HEK293 (cell line): ENCODE measurements at regions not wholly inside any gene's neighbourhood (a gene's known extent, or its start where the extent isn't known, plus 50 kb on each side); places are given as distances from the start of the nearest gene placed in this dataset.

Experiments used
- CTCF ChIA-PET: fragments of 350-600 bp; formaldehyde crosslinking; extraction: SDS; loops from one replicate; lab custom pipeline; 2021; ENCODE audit warnings: antibody characterized with exemption; lab: Yijun Ruan, JAX
- POLR2A ChIA-PET: fragments of 300-600 bp; formaldehyde crosslinking; extraction: SDS; loops from one replicate; lab custom pipeline; 2020; ENCODE audit warnings: antibody characterized with exemption, inconsistent platforms; lab: Yijun Ruan, JAX
- H3K27ac ChIP-seq: fragments of 200-500 bp; sonication (Bioruptor generic); 2 replicates; pipeline ENCODE4 v1.5.1; 2014; ENCODE audit warnings: low read depth, low read length, control low read depth, inconsistent platforms; ENCODE audit errors: extremely low read depth
- H3K36me3 ChIP-seq, 2 experiments: fragments of 200-500 bp in 1 of 2; sonication (Bioruptor generic) in 1 of 2; 1 replicate in 1 of 2; 2 replicates in 1 of 2; pipeline ENCODE4 v1.5.1; 2014 to 2017; ENCODE audit warnings: inconsistent platforms in 2 of 2, low read length in 2 of 2; ENCODE audit not compliant: control insufficient read depth in 2 of 2, insufficient read depth in 1 of 2
- H3K4me1 ChIP-seq: fragments of 200-500 bp; sonication (Bioruptor generic); 2 replicates; pipeline ENCODE4 v1.5.1; 2014; ENCODE audit warnings: mild to moderate bottlenecking, low read length, inconsistent platforms; ENCODE audit not compliant: control insufficient read depth, insufficient read depth
- H3K4me3 ChIP-seq: 2 replicates; pipeline ENCODE4 v1.5.1; 2011; ENCODE audit warnings: low read depth, mild to moderate bottlenecking, control low read depth, low read length, moderate library complexity
- H3K9me3 ChIP-seq: fragments of 200-500 bp; sonication (Bioruptor generic); 2 replicates; pipeline ENCODE4 v1.5.1; 2014; ENCODE audit warnings: low read depth, low read length, inconsistent platforms; ENCODE audit not compliant: control insufficient read depth, insufficient read depth
- GFI1B ChIP-seq: fragments of 450-650 bp; formaldehyde crosslinking; IDR thresholded peaks from 2 replicates; pipeline ENCODE4 v1.5.1; 2016; ENCODE audit warnings: missing biosample characterization, missing genetic modification characterization
- HOXA7 ChIP-seq: sonication (generic); formaldehyde crosslinking; IDR thresholded peaks from 2 replicates; pipeline ENCODE4 v1.8.1; 2022; ENCODE audit warnings: missing genetic modification reagents, borderline replicate concordance
- SP3 ChIP-seq: fragments of 450-650 bp; formaldehyde crosslinking; IDR thresholded peaks from 2 replicates; pipeline ENCODE4 v1.5.1; 2016; ENCODE audit warnings: missing biosample characterization, missing genetic modification characterization
- ZBTB1 ChIP-seq: fragments of 450-650 bp; formaldehyde crosslinking; IDR thresholded peaks from 2 replicates; pipeline ENCODE4 v1.5.1; 2016; ENCODE audit warnings: missing biosample characterization, missing genetic modification characterization
- ZBTB8A ChIP-seq: fragments of 450-650 bp; formaldehyde crosslinking; IDR thresholded peaks from 2 replicates; pipeline ENCODE4 v1.5.1; 2016; ENCODE audit warnings: missing biosample characterization, missing genetic modification characterization
- ZFP41 ChIP-seq: fragments of 450-650 bp; formaldehyde crosslinking; IDR thresholded peaks from 2 replicates; pipeline ENCODE4 v1.5.1; 2016; ENCODE audit warnings: missing biosample characterization, missing genetic modification characterization, borderline replicate concordance
- ZNF114 ChIP-seq: fragments of 450-650 bp; formaldehyde crosslinking; IDR thresholded peaks from 2 replicates; pipeline ENCODE4 v1.5.0; 2017; ENCODE audit warnings: missing biosample characterization, missing genetic modification characterization
- ZNF155 ChIP-seq: fragments of 450-650 bp; formaldehyde crosslinking; IDR thresholded peaks from 2 replicates; pipeline ENCODE4 v1.5.1; 2016; ENCODE audit warnings: missing biosample characterization, missing genetic modification characterization
- ZNF202 ChIP-seq: fragments of 450-650 bp; formaldehyde crosslinking; IDR thresholded peaks from 2 replicates; pipeline ENCODE4 v1.5.1; 2016; ENCODE audit warnings: missing biosample characterization, missing genetic modification characterization, borderline replicate concordance
- ZNF221 ChIP-seq: fragments of 450-650 bp; formaldehyde crosslinking; IDR thresholded peaks from 2 replicates; pipeline ENCODE4 v1.5.1; 2017; ENCODE audit warnings: missing biosample characterization, missing genetic modification characterization, borderline replicate concordance
- ZNF398 ChIP-seq: fragments of 450-650 bp; formaldehyde crosslinking; IDR thresholded peaks from 2 replicates; pipeline ENCODE4 v1.5.1; 2017; ENCODE audit warnings: missing biosample characterization, missing genetic modification characterization
- ZNF48 ChIP-seq: fragments of 450-650 bp; formaldehyde crosslinking; IDR thresholded peaks from 2 replicates; pipeline ENCODE4 v1.5.1; 2016; ENCODE audit warnings: missing biosample characterization, missing genetic modification characterization
- ZNF548 ChIP-seq: fragments of 450-650 bp; formaldehyde crosslinking; IDR thresholded peaks from 2 replicates; pipeline ENCODE4 v1.5.1; 2016; ENCODE audit warnings: missing biosample characterization, missing genetic modification characterization
- ZNF623 ChIP-seq: fragments of 450-650 bp; formaldehyde crosslinking; IDR thresholded peaks from 2 replicates; pipeline ENCODE4 v1.5.1; 2016; ENCODE audit warnings: missing biosample characterization, missing genetic modification characterization
- ZNF660 ChIP-seq: fragments of 450-650 bp; IDR thresholded peaks from 2 replicates; pipeline ENCODE4 v1.5.1; 2018; ENCODE audit warnings: missing biosample characterization, mild to moderate bottlenecking, missing genetic modification characterization
- ZNF707 ChIP-seq: fragments of 450-650 bp; formaldehyde crosslinking; IDR thresholded peaks from 2 replicates; pipeline ENCODE4 v1.5.1; 2016; ENCODE audit warnings: missing biosample characterization, missing genetic modification characterization
- ZNF777 ChIP-seq: fragments of 450-650 bp; formaldehyde crosslinking; IDR thresholded peaks from 2 replicates; pipeline ENCODE4 v1.5.1; 2017; ENCODE audit warnings: missing biosample characterization, missing genetic modification characterization, borderline replicate concordance
- TF ChIP-seq, protein P1 (sequence below): fragments of 450-650 bp; formaldehyde crosslinking; IDR thresholded peaks from 2 replicates; pipeline ENCODE4 v1.5.1; 2017; ENCODE audit warnings: missing biosample characterization, missing genetic modification characterization
- TF ChIP-seq, protein P2 (sequence below): fragments of 450-650 bp; formaldehyde crosslinking; IDR thresholded peaks from 2 replicates; pipeline ENCODE4; 2016; ENCODE audit warnings: missing biosample characterization, missing genetic modification characterization
- TF ChIP-seq, protein P3 (sequence below): fragments of 450-650 bp; formaldehyde crosslinking; IDR thresholded peaks from 2 replicates; pipeline ENCODE4 v1.5.1; 2016; ENCODE audit warnings: missing biosample characterization, missing genetic modification characterization
- TF ChIP-seq, protein P4 (sequence below): fragments of 450-650 bp; formaldehyde crosslinking; conservative IDR thresholded peaks from 2 replicates; pipeline ENCODE4 v1.5.1; 2016; ENCODE audit warnings: low read depth, missing biosample characterization, missing genetic modification characterization

DNA sequence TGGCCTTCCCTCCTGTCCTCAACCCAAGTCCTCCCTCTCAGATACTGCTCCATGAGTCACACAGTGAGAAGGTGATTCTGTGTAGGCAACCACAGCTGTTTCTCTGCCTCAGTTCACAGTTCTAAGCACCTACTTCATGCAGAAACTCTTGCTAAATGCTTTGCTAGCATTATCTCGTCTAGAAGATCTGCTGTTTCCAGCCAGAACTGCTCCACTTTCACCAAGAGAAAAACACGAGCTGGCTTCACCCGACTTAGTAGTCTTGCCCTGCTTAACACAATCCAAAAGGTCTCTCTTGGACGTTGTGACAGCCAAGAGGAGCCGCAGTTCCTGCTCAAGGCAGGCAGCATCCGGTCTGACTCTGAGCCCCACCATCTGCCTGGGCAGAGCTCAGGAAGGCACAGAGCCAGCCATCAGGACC lies 272.1 kb downstream of the UACA start:
- TF ChIP-seq SP3 (no peak), ZNF202 (tag by site-specific recombination) (no peak), ZBTB8A (tag by site-specific recombination) (no peak)
- POLR2A ChIA-PET: interaction anchor here (0.9 to 3.0 kb wide), 2 partner anchors 14 to 393 kb away, joined by 3 to 17 read pairs; partner anchors contain the start of gene TLE3
- Histone ChIP-seq H3K4me1 (peaks cover 40% of the 10 kb centered on the region), H3K27ac (peak overlapping the region; percentile 94; the same call in 1 of the 2 replicates), H3K4me3 (no peak overlapping the region), H3K36me3 (no peaks in the 10 kb centered on the region), H3K9me3 (no peaks in the 10 kb centered on the region)
- CTCF ChIA-PET: interaction anchor here (0.7 to 6.9 kb wide), 3 partner anchors 15 to 81 kb away, joined by 3 to 181 read pairs (median 5); no protein-coding TSS in a partner anchor

DNA sequence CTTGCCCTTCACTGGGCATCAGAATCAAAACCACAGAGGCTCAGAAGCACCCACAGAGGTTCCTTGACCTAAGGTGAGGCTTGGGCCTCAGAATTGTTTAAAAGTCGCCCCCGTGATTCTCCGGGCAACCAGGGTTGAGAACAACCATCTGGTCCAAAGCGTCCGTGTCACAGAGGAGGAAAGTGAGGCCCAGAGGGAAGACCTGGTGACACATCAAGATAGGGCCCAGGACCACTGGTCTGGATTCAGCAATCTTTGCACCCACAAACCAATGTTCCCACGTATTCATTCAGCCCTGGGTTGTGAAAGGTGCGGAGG lies 272.6 kb downstream of the UACA start:
- POLR2A ChIA-PET: interaction anchor here (0.9 to 3.0 kb wide), 2 partner anchors 15 to 393 kb away, joined by 3 to 17 read pairs; partner anchors contain the start of gene TLE3
- TF ChIP-seq ZNF548 (no peak), ZNF114 (tag by site-specific recombination) (no peak), ZNF623 (tag by site-specific recombination) (no peak), ZNF155 (no peak), ZNF777 (tag by site-specific recombination) (no peak), ZBTB8A (tag by site-specific recombination) (no peak), HOXA7 (CRISPR knock-in tag) (no peak), ZNF398 (no peak), ZNF221 (tag by site-specific recombination) (no peak), ZNF48 (no peak), ZNF707 (tag by site-specific recombination) (no peak), ZBTB1 (tag by site-specific recombination) (no peak), GFI1B (tag by site-specific recombination) (no peak), ZNF660 (tag by site-specific recombination) (no peak), ZFP41 (tag by site-specific recombination) (no peak)
- TF ChIP-seq, protein P1, sequence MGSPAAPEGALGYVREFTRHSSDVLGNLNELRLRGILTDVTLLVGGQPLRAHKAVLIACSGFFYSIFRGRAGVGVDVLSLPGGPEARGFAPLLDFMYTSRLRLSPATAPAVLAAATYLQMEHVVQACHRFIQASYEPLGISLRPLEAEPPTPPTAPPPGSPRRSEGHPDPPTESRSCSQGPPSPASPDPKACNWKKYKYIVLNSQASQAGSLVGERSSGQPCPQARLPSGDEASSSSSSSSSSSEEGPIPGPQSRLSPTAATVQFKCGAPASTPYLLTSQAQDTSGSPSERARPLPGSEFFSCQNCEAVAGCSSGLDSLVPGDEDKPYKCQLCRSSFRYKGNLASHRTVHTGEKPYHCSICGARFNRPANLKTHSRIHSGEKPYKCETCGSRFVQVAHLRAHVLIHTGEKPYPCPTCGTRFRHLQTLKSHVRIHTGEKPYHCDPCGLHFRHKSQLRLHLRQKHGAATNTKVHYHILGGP (tag by site-specific recombination): no peak
- TF ChIP-seq, protein P2, sequence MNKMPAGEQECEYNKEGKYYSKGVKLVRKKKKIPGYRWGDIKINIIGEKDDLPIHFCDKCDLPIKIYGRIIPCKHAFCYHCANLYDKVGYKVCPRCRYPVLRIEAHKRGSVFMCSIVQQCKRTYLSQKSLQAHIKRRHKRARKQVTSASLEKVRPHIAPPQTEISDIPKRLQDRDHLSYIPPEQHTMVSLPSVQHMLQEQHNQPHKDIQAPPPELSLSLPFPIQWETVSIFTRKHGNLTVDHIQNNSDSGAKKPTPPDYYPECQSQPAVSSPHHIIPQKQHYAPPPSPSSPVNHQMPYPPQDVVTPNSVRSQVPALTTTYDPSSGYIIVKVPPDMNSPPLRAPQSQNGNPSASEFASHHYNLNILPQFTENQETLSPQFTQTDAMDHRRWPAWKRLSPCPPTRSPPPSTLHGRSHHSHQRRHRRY (tag by site-specific recombination): no peak
- TF ChIP-seq, protein P3, sequence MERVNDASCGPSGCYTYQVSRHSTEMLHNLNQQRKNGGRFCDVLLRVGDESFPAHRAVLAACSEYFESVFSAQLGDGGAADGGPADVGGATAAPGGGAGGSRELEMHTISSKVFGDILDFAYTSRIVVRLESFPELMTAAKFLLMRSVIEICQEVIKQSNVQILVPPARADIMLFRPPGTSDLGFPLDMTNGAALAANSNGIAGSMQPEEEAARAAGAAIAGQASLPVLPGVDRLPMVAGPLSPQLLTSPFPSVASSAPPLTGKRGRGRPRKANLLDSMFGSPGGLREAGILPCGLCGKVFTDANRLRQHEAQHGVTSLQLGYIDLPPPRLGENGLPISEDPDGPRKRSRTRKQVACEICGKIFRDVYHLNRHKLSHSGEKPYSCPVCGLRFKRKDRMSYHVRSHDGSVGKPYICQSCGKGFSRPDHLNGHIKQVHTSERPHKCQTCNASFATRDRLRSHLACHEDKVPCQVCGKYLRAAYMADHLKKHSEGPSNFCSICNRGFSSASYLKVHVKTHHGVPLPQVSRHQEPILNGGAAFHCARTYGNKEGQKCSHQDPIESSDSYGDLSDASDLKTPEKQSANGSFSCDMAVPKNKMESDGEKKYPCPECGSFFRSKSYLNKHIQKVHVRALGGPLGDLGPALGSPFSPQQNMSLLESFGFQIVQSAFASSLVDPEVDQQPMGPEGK (tag by site-specific recombination): no peak
- TF ChIP-seq, protein P4, sequence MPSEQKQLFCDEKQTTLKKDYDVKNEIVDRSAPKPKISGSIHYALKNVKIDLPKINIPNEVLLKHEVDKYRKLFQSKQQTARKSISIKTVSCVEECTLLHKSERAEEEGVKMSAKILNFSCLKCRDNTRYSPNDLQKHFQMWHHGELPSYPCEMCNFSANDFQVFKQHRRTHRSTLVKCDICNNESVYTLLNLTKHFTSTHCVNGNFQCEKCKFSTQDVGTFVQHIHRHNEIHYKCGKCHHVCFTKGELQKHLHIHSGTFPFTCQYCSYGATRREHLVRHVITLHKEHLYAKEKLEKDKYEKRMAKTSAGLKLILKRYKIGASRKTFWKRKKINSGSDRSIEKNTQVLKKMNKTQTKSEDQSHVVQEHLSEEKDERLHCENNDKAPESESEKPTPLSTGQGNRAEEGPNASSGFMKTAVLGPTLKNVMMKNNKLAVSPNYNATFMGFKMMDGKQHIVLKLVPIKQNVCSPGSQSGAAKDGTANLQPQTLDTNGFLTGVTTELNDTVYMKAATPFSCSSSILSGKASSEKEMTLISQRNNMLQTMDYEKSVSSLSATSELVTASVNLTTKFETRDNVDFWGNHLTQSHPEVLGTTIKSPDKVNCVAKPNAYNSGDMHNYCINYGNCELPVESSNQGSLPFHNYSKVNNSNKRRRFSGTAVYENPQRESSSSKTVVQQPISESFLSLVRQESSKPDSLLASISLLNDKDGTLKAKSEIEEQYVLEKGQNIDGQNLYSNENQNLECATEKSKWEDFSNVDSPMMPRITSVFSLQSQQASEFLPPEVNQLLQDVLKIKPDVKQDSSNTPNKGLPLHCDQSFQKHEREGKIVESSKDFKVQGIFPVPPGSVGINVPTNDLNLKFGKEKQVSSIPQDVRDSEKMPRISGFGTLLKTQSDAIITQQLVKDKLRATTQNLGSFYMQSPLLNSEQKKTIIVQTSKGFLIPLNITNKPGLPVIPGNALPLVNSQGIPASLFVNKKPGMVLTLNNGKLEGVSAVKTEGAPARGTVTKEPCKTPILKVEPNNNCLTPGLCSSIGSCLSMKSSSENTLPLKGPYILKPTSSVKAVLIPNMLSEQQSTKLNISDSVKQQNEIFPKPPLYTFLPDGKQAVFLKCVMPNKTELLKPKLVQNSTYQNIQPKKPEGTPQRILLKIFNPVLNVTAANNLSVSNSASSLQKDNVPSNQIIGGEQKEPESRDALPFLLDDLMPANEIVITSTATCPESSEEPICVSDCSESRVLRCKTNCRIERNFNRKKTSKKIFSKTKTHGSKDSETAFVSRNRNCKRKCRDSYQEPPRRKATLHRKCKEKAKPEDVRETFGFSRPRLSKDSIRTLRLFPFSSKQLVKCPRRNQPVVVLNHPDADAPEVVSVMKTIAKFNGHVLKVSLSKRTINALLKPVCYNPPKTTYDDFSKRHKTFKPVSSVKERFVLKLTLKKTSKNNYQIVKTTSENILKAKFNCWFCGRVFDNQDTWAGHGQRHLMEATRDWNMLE (tag by site-specific recombination): no peak
- Histone ChIP-seq H3K27ac (no peak overlapping the region), H3K4me3 (no peak overlapping the region), H3K36me3 (no peaks in the 10 kb centered on the region), H3K9me3 (no peaks in the 10 kb centered on the region), H3K4me1 (peaks cover 40% of the 10 kb centered on the region)
- CTCF ChIA-PET: interaction anchor here (0.8 to 6.9 kb wide), 2 partner anchors 16 to 728 kb away, joined by 3 to 181 read pairs; no protein-coding TSS in a partner anchor
